ENCODE measurements at regions not wholly inside any gene's neighbourhood (a gene's known extent, or its start where the extent isn't known, plus 50 kb on each side); places are given as distances from the start of the nearest gene placed in this dataset.

GRCh38 chr18:28690100-28690499, 513.2 kb upstream of the CDH2 start:
- no peaks in the 10 kb centered on the region for H3K36me3 Mint-ChIP-seq
- H3K27ac Mint-ChIP-seq = no peak overlapping the region
- H3K4me3 Mint-ChIP-seq = no peak overlapping the region
- no peaks in the 10 kb centered on the region for H3K27me3 Mint-ChIP-seq
- H3K4me1 Mint-ChIP-seq = no peaks in the 10 kb centered on the region
- no peak for ATAC-seq
- peaks cover under 1% of the 10 kb centered on the region for H3K9me3 Mint-ChIP-seq

- Mint-ChIP-seq H3K27me3 (no peaks in the 10 kb centered on the region), H3K4me1 (no peaks in the 10 kb centered on the region), H3K4me3 (no peak overlapping the region), H3K27ac (no peak overlapping the region), H3K36me3 (no peaks in the 10 kb centered on the region), H3K9me3 (no peaks in the 10 kb centered on the region)
- no peak for ATAC-seq
Measured at GRCh38 chr18:28689588-28689987, 512.7 kb upstream of the CDH2 start.

DNA sequence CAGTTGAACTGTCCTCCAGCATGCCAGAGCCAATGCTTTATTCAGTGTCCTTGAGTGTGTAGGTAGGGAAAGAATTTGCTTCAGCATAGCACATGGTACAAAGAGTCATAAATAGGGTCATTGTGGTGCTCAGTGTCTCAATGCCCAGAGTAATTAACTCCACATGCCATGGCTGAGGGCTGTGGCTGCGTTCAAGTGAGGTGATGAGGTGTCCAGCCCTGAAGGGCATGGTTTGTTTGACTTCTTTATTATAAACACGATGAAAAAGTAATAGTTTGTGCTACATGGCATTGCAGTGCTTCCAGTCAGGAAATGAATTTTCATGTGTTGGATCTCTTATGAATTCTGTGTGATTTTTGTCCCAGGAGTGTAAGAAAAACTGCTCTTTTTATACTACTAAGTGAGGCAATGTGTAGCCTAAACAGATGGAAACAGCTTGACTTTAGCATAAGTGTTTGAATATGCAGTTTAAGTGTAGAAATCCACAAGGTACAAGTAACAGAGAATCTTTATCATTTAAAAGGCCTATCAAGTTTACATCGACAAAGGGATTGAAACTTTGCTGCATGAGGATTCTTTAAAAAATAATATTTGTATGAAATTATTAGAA, 507.9 kb upstream of the CDH2 start:
- Mint-ChIP-seq H3K27ac (no peak overlapping the region), H3K27me3 (no peaks in the 10 kb centered on the region), H3K4me3 (no peak overlapping the region), H3K4me1 (no peaks in the 10 kb centered on the region), H3K36me3 (no peaks in the 10 kb centered on the region), H3K9me3 (no peaks in the 10 kb centered on the region)
- no peak for ATAC-seq

DNA sequence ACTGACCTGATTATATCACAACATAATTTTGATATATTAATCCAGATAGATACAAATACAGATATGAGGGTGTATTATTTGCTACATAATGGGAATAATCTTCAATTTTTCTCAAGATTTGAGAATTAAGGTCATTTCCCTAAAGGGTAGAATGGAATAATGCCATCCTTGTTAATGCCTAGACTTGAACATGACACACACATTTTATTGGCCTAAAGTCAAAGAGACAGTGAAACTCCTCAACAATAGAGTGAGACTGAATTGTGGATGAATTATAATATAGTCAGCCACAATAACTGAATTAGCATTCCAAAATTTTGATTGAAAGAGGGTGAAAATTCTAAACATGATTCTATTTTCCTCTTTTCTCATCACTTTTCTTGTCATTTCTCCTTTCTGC, 506.0 kb upstream of the CDH2 start:
- H3K27ac Mint-ChIP-seq = no peak overlapping the region
- H3K4me3 Mint-ChIP-seq = no peak overlapping the region
- H3K36me3 Mint-ChIP-seq = no peaks in the 10 kb centered on the region
- no peak for ATAC-seq
- H3K27me3 Mint-ChIP-seq = no peaks in the 10 kb centered on the region
- H3K9me3 Mint-ChIP-seq = no peaks in the 10 kb centered on the region
- no peaks in the 10 kb centered on the region for H3K4me1 Mint-ChIP-seq

- Mint-ChIP-seq H3K9me3 (peaks cover 5% of the 10 kb centered on the region), H3K36me3 (no peaks in the 10 kb centered on the region), H3K4me3 (no peak overlapping the region), H3K4me1 (no peaks in the 10 kb centered on the region), H3K27ac (no peak overlapping the region), H3K27me3 (no peaks in the 10 kb centered on the region)
- ATAC-seq = no peak
Measured at GRCh38 chr18:28669165-28669564, 492.2 kb upstream of the CDH2 start.

DNA sequence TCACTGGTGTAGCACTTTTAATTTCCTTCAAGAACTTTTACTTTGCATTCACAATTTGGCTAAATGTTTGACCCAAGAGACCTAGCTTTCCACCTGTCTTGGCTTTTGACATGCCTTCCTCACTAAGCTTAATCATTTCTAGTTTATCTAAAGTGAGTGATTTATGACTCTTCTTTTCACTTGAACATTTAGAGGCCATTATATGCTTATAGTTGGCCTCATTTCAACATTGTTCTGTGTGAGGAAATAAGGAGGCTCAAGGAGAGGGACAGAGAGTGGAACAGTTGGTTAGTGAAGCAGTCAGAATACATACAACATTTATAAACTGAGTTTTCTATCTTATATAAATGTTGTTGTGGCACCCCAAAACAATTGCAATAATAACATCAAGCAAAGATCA, 489.3 kb upstream of the CDH2 start:
- Mint-ChIP-seq H3K27ac (no peak overlapping the region), H3K4me1 (no peaks in the 10 kb centered on the region), H3K27me3 (no peaks in the 10 kb centered on the region), H3K9me3 (peaks cover 2% of the 10 kb centered on the region), H3K4me3 (no peak overlapping the region), H3K36me3 (no peaks in the 10 kb centered on the region)
- no peak for ATAC-seq

- H3K4me3 Mint-ChIP-seq = no peak overlapping the region
Measured at GRCh38 chr18:28657961-28658360, 481.0 kb upstream of the CDH2 start.

GRCh38 chr18:28652654-28653053, 475.7 kb upstream of the CDH2 start:
- Mint-ChIP-seq H3K9me3 (peaks cover 7% of the 10 kb centered on the region), H3K36me3 (no peaks in the 10 kb centered on the region), H3K4me3 (no peak overlapping the region), H3K27me3 (no peaks in the 10 kb centered on the region), H3K4me1 (no peaks in the 10 kb centered on the region), H3K27ac (no peak overlapping the region)
- no peak for ATAC-seq

More at GRCh38 chr18:28657961-28658360, 481.0 kb upstream of the CDH2 start:
- ATAC-seq = no peak
- H3K36me3 Mint-ChIP-seq = no peaks in the 10 kb centered on the region
- H3K9me3 Mint-ChIP-seq = peaks cover 7% of the 10 kb centered on the region
- H3K4me1 Mint-ChIP-seq = no peaks in the 10 kb centered on the region
- no peak overlapping the region for H3K27ac Mint-ChIP-seq
- no peaks in the 10 kb centered on the region for H3K27me3 Mint-ChIP-seq

DNA sequence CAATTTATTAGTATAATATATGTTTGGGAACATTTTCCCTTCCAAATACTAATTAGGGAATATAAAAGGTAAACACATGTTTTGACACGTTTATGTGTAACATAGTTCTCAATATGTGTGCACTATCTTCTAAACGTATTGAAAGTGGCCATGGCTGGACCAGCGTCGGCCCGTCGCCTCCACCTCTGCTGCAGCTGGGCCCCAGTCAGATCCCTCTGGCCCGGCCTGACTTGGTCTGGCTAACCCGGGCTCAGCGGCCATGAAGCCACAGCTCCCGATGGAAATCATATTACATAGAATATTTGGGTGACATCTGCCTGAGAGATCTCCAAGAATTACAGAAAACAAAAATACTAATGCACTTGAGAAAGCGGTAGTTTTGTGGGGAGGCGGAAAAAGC, 474.4 kb upstream of the CDH2 start:
- peaks cover 7% of the 10 kb centered on the region for H3K9me3 Mint-ChIP-seq
- no peaks in the 10 kb centered on the region for H3K27me3 Mint-ChIP-seq
- no peaks in the 10 kb centered on the region for H3K4me1 Mint-ChIP-seq
- no peaks in the 10 kb centered on the region for H3K36me3 Mint-ChIP-seq
- H3K4me3 Mint-ChIP-seq = no peak overlapping the region
- ATAC-seq = no peak
- no peak overlapping the region for H3K27ac Mint-ChIP-seq

DNA sequence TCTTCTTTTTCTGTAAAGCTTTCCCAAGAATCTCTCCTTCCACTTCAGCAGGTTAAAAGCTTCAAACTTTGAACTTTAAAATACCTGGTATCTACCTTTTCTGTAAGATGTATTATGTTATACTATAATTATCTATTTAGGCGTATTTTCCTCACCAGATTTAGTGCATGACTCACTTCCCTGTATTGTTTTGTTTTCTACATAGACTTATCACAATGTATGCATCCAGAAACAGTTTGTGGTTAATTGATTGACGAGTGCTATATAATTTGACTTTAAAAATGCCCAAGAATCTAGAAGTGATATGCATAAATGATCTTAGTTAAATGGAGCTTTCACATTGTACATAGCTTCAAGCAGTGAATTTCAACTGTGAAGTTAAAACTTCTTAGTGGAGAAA, 473.9 kb upstream of the CDH2 start:
- Mint-ChIP-seq H3K27ac (no peak overlapping the region), H3K4me3 (no peak overlapping the region), H3K36me3 (no peaks in the 10 kb centered on the region), H3K4me1 (no peaks in the 10 kb centered on the region), H3K27me3 (no peaks in the 10 kb centered on the region), H3K9me3 (peaks cover 7% of the 10 kb centered on the region)
- no peak for ATAC-seq

GRCh38 chr18:28647961-28648360, 471.0 kb upstream of the CDH2 start:
- ATAC-seq = no peak
- Mint-ChIP-seq H3K36me3 (no peaks in the 10 kb centered on the region), H3K4me1 (no peaks in the 10 kb centered on the region), H3K27ac (no peak overlapping the region), H3K4me3 (no peak overlapping the region), H3K27me3 (no peaks in the 10 kb centered on the region), H3K9me3 (peaks cover 6% of the 10 kb centered on the region)

DNA sequence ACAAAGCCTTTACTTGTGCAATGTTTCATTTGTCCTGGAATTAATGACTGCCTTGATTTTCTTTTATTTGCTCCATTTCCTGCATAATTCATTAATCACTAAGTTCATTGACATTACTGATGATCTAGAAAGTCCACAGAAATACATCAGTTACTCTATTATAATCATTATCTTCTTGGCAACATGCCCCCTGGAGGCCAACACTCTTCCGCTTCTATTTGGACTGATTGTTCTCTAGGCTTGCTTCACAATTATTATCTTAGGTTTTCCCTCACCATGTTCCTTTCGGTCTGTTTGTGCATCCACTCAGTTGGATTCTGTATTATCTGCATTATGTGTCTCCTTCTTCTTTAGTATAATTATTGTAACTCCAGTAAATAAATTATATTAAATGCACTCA, 461.0 kb upstream of the CDH2 start:
- no peaks in the 10 kb centered on the region for H3K36me3 Mint-ChIP-seq
- no peak overlapping the region for H3K27ac Mint-ChIP-seq
- no peak overlapping the region for H3K4me3 Mint-ChIP-seq
- H3K4me1 Mint-ChIP-seq = no peaks in the 10 kb centered on the region
- ATAC-seq = no peak
- peaks cover 17% of the 10 kb centered on the region for H3K9me3 Mint-ChIP-seq
- no peaks in the 10 kb centered on the region for H3K27me3 Mint-ChIP-seq

GRCh38 chr18:28635530-28635929, 458.6 kb upstream of the CDH2 start:
- no peak overlapping the region for H3K4me3 Mint-ChIP-seq
- H3K27me3 Mint-ChIP-seq = no peaks in the 10 kb centered on the region
- peaks cover 17% of the 10 kb centered on the region for H3K9me3 Mint-ChIP-seq

DNA sequence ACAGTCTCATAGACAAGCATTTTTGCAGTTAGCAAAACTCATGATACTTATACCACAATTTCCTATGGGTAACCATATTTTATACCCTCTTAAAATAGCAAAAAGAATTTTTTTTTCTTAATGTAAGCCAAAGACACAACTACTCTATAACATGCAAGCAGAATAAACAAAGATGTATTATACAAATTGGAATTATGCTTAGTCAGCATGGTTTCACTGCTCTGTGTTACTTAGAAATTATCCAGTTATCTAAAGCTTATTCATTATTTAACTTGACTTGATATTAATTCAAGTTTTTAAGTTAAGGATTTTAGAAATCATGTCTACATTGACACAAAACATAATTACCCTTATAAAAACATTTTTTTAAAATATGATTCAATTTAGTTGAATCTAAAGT, 449.8 kb upstream of the CDH2 start:
- Mint-ChIP-seq H3K36me3 (no peaks in the 10 kb centered on the region), H3K4me3 (no peak overlapping the region)
- ATAC-seq = no peak

More at GRCh38 chr18:28635530-28635929, 458.6 kb upstream of the CDH2 start:
- Mint-ChIP-seq H3K27ac (no peak overlapping the region), H3K36me3 (no peaks in the 10 kb centered on the region), H3K4me1 (no peaks in the 10 kb centered on the region)
- no peak for ATAC-seq

GRCh38 chr18:28607991-28608390, 431.1 kb upstream of the CDH2 start:
- no peaks in the 10 kb centered on the region for H3K27me3 Mint-ChIP-seq
- peaks cover 3% of the 10 kb centered on the region for H3K9me3 Mint-ChIP-seq
- no peak overlapping the region for H3K27ac Mint-ChIP-seq

More for the DNA sequence above, 449.8 kb upstream of the CDH2 start:
- no peaks in the 10 kb centered on the region for H3K9me3 Mint-ChIP-seq
- H3K27me3 Mint-ChIP-seq = no peaks in the 10 kb centered on the region
- H3K27ac Mint-ChIP-seq = no peak overlapping the region
- no peaks in the 10 kb centered on the region for H3K4me1 Mint-ChIP-seq

DNA sequence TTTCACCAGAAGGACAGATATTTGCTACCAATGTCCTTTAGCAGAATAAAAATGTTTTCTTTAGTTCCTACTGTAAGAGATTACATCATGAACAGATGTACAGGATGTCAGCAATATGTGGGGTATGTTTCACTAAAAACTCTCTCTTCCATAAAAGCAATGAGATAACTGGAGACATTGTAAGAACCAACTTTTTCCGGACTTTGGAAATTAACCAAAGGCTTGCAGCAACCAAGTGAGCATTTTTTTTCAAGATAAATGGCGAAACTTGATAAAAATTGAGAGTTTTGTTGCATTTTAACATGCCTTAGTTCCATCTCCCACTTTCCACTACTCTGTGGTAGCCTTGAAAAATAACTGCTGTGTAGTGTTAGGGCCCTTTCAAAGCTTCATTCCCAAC, 429.8 kb upstream of the CDH2 start:
- H3K27me3 Mint-ChIP-seq = no peaks in the 10 kb centered on the region

More at GRCh38 chr18:28607991-28608390, 431.1 kb upstream of the CDH2 start:
- Mint-ChIP-seq H3K4me1 (no peaks in the 10 kb centered on the region), H3K4me3 (no peak overlapping the region), H3K36me3 (no peaks in the 10 kb centered on the region)
- no peak for ATAC-seq

GRCh38 chr18:28602391-28602790, 425.5 kb upstream of the CDH2 start:
- H3K27me3 Mint-ChIP-seq = no peaks in the 10 kb centered on the region
- H3K4me1 Mint-ChIP-seq = no peaks in the 10 kb centered on the region
- H3K4me3 Mint-ChIP-seq = no peak overlapping the region
- no peak overlapping the region for H3K27ac Mint-ChIP-seq
- peaks cover 10% of the 10 kb centered on the region for H3K9me3 Mint-ChIP-seq
- ATAC-seq = no peak
- H3K36me3 Mint-ChIP-seq = no peaks in the 10 kb centered on the region

More for the DNA sequence above, 429.8 kb upstream of the CDH2 start:
- no peak overlapping the region for H3K4me3 Mint-ChIP-seq
- no peak for ATAC-seq
- no peaks in the 10 kb centered on the region for H3K4me1 Mint-ChIP-seq
- no peaks in the 10 kb centered on the region for H3K36me3 Mint-ChIP-seq
- peaks cover 3% of the 10 kb centered on the region for H3K9me3 Mint-ChIP-seq
- no peak overlapping the region for H3K27ac Mint-ChIP-seq
